ENCODE measurements at regions not wholly inside any gene's neighbourhood (a gene's known extent, or its start where the extent isn't known, plus 50 kb on each side); places are given as distances from the start of the nearest gene placed in this dataset.

- no peak overlapping the region for H3K4me3 Mint-ChIP-seq
- H3K27me3 ChIP-seq (ENCODE audit: insufficient read depth, low read length): no peaks in the 10 kb centered on the region
- no peak overlapping the region for H3K4me2 ChIP-seq (ENCODE audit: insufficient read depth, insufficient read length, low read length)
- no peak overlapping the region for H3T11ph ChIP-seq (ENCODE audit: low read length)
- H3K4me1 ChIP-seq (ENCODE audit: insufficient read depth, low read length): peaks cover 10% of the 10 kb centered on the region; the same call in 1 of the 2 replicates
- no CpG with 5 or more reads among the region's 3 CpGs for WGBS (ENCODE audit: extremely low coverage, insufficient read length, low lambda C conversion rate)
- H2AK5ac ChIP-seq (ENCODE audit: insufficient read length, low read length): no peak overlapping the region
- no peak overlapping the region for H2BK12ac ChIP-seq (ENCODE audit: insufficient read length, low read depth, low read length)
- H2AFZ ChIP-seq (ENCODE audit: low read length): no peak overlapping the region
- no peak overlapping the region for H2BK120ac ChIP-seq (ENCODE audit: low read depth, low read length, poor library complexity, severe bottlenecking)
- H3K9me3 ChIP-seq (ENCODE audit: control insufficient read depth, low read depth, low read length): no peaks in the 10 kb centered on the region
- H4K91ac ChIP-seq (ENCODE audit: insufficient read length, low read depth, low read length): no peak overlapping the region
- no peaks in the 10 kb centered on the region for H3K79me1 ChIP-seq (ENCODE audit: insufficient read depth, low read depth, low read length, poor library complexity, severe bottlenecking)
- H3K18ac ChIP-seq (ENCODE audit: insufficient read length, low read depth, low read length): no peak overlapping the region
- peaks cover 17 to 27% of the 10 kb centered on the region in 2 experiments for H3K4me1 Mint-ChIP-seq
- H4K20me1 ChIP-seq (ENCODE audit: control insufficient read depth, insufficient read depth, insufficient read length): no peaks in the 10 kb centered on the region
- no peaks in the 10 kb centered on the region for H3K79me2 ChIP-seq (ENCODE audit: insufficient read depth, low read length)
- no peak overlapping the region for H3K56ac ChIP-seq (ENCODE audit: insufficient read length, low read depth, low read length)
- H4K8ac ChIP-seq (replicated peaks; ENCODE audit: insufficient read length, low read depth, low read length): no peak overlapping the region
- H4K5ac ChIP-seq (ENCODE audit: insufficient read length, low read depth, low read length): no peak overlapping the region
- H3K27me3 Mint-ChIP-seq (ENCODE audit: low read depth): no peaks in the 10 kb centered on the region
- peak; percentile 32 for DNase-seq
- H3K9me3 Mint-ChIP-seq: peaks cover 4 to 12% of the 10 kb centered on the region in 2 experiments; a peak in 4 of 5 replicates
- peaks cover 0 to 7% (median 0%) of the 10 kb centered on the region in 3 experiments; a peak in 3 of 7 replicates for H3K36me3 Mint-ChIP-seq (ENCODE audit: insufficient read depth in 1 of 3, low read depth in 3 of 3)
- no peak for TF ChIP-seq CTCF (conservative IDR thresholded peaks at IDR 0.05)
- no peak overlapping the region for H2BK20ac ChIP-seq (ENCODE audit: low read depth, low read length, poor library complexity, severe bottlenecking)
- no peak overlapping the region for H3K4ac ChIP-seq (ENCODE audit: low read depth, low read length)
- H3K27ac Mint-ChIP-seq: peak overlapping the region; percentile 31 to 77 (median 61); a peak in 6 of 7 replicates
- no peak overlapping the region for H3K9ac ChIP-seq (ENCODE audit: extremely low read depth, insufficient read length, low read length)
- H3K23me2 ChIP-seq (ENCODE audit: insufficient read length, low read depth, low read length, poor library complexity, severe bottlenecking): no peaks in the 10 kb centered on the region
- no peak overlapping the region for H3K27ac ChIP-seq (ENCODE audit: insufficient read length, low read depth, low read length)
- H2BK15ac ChIP-seq (ENCODE audit: low read depth, low read length): no peak overlapping the region
- H3K14ac ChIP-seq (ENCODE audit: insufficient read depth, low read length): no peak overlapping the region
- no peak overlapping the region for H2BK5ac ChIP-seq (ENCODE audit: insufficient read length, low read length)
- no peak overlapping the region for H3K23ac ChIP-seq (ENCODE audit: insufficient read length, low read depth, low read length)
Measured at GRCh38 chr13:100815476-100816046, 141.0 kb upstream of the TMTC4 start.

All from H9 (cell line).